ENCODE measurements at regions not wholly inside any gene's neighbourhood (a gene's known extent, or its start where the extent isn't known, plus 50 kb on each side); places are given as distances from the start of the nearest gene placed in this dataset.

DNA sequence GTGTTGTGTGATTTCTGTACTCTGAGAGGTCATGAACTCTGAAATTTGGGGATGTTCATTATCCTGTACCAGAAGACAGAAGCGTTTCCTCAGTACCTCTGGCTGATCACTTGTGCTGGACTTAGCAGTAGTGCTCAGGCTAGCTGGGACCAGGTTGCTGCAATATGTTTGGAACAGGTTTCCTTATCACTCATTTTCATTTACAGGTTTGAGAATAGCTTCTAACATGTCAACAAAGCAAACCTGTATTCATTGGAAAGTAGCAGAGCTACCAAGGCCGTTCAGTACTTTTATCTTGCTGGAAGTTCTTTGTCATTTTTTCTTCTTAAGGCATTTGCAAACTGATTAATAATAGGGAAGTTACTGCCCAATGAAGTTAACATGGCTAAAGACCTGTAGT lies 242.9 kb upstream of the ANKRD50 start:
- ATAC-seq (no peak), DNase-seq (no peak)
- no peak overlapping the region for H3K27ac ChIP-seq (ENCODE audit: low read length)
- no peaks in the 10 kb centered on the region for H3K4me1 ChIP-seq (ENCODE audit: control insufficient read depth, insufficient read depth, low read length)
- H3K27me3 ChIP-seq (ENCODE audit: control insufficient read depth, insufficient read depth): no peaks in the 10 kb centered on the region
- no peak overlapping the region for H3K4me3 ChIP-seq (ENCODE audit: low read length)
- no peaks in the 10 kb centered on the region for H3K9me3 ChIP-seq (ENCODE audit: control insufficient read depth, low read length)
- intact Hi-C loops (cut with DNase I): no loop called here
- WGBS: 68% methylated on average over 2 of the region's 2 CpGs

DNA sequence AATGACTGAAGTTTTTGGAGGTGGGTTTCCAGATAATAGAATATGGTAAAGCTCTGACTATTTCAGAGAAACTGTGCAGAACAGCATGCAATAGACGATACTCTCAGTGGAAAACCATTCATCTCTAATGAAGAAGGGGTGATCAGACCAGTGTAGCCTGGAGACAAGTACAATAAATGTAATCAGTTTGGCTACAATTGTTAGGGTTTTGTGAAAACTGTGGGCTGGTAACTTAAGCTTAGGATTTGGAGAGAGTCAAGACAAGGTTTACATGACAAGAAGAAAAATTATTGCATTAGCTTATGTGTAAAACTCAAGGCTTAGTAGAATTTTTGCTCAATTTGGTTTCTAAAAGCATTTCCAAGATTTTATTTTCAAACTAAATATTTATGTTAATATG lies 241.5 kb upstream of the ANKRD50 start:
- ATAC-seq (no peak), DNase-seq (no peak)
- Histone ChIP-seq H3K9me3 (ENCODE audit: control insufficient read depth, low read length) (no peaks in the 10 kb centered on the region), H3K4me1 (ENCODE audit: control insufficient read depth, insufficient read depth, low read length) (no peaks in the 10 kb centered on the region), H3K27me3 (ENCODE audit: control insufficient read depth, insufficient read depth) (no peaks in the 10 kb centered on the region), H3K4me3 (ENCODE audit: low read length) (no peak overlapping the region), H3K27ac (ENCODE audit: low read length) (no peak overlapping the region)
- intact Hi-C loops (cut with DNase I): no loop called here
- WGBS: 84% methylated on average over 1 of the region's 1 CpG

DNA sequence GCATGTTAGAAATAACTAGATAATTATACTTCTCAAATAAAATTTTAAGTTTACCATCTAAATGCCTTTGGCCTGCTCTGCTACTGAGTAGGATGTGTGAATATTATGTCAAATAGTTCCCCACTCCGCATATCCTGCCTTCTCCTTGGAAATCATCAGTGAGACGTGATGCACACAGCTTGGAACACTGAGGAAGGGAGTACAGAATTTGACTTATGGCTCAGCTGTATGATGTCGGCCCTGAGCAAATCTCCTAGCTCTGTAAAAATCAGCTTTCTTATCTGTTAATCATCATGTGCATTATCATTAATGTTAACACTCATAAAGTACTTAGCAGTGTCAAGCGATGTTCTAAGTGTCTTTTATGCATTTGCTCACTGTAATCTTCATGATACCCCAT lies 241.0 kb upstream of the ANKRD50 start:
- Histone ChIP-seq H3K4me3 (ENCODE audit: low read length) (no peak overlapping the region), H3K27me3 (ENCODE audit: control insufficient read depth, insufficient read depth) (no peaks in the 10 kb centered on the region), H3K9me3 (ENCODE audit: control insufficient read depth, low read length) (no peaks in the 10 kb centered on the region), H3K27ac (ENCODE audit: low read length) (no peak overlapping the region), H3K4me1 (ENCODE audit: control insufficient read depth, insufficient read depth, low read length) (no peaks in the 10 kb centered on the region)
- intact Hi-C loops (cut with DNase I): no loop called here
- no peak for ATAC-seq
- no peak for DNase-seq
- WGBS: 60% methylated on average over 4 of the region's 4 CpGs

DNA sequence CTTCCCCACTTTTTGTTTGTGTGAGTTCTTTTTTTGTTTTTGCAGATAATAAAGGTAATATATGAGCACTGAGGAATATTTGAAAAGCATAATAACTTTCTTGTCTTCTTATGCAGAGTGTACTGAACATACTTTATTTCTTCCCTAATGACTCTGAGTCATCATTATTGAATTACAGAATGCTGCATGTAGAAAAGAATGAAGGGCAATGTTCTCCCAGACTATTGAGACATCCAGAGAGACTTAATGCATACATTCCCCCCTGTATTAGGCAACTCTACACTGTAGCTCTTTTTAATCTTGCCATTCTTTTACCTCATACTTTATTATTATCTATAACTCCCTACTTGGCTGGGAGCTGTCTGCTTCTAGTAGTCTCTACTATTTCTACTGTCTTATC lies 240.5 kb upstream of the ANKRD50 start:
- no peaks in the 10 kb centered on the region for H3K4me1 ChIP-seq (ENCODE audit: control insufficient read depth, insufficient read depth, low read length)
- DNase-seq (no peak), ATAC-seq (no peak)
- intact Hi-C loops (cut with DNase I): no loop called here
- H3K9me3 ChIP-seq (ENCODE audit: control insufficient read depth, low read length): no peaks in the 10 kb centered on the region
- no peak overlapping the region for H3K27ac ChIP-seq (ENCODE audit: low read length)
- no peaks in the 10 kb centered on the region for H3K27me3 ChIP-seq (ENCODE audit: control insufficient read depth, insufficient read depth)
- no peak overlapping the region for H3K4me3 ChIP-seq (ENCODE audit: low read length)

DNA sequence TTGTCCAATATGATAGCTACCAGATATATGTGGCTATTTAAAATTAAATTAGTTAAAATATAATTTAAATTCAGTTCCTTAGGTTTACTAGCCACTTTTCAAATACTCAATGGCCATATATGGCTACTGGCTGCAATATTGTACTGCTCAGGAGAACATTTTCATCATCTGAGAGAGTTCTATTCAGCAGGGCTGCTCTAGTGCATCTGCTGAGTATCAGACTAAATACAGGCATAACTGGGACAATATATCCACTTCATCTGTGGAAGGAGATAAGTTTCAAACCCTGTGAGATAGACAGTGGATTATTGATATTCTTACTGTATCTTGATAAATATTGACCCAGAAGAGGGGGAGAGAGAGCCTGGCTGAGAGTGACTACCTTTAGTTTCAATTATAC lies 240.1 kb upstream of the ANKRD50 start:
- H3K4me1 ChIP-seq (ENCODE audit: control insufficient read depth, insufficient read depth, low read length): no peaks in the 10 kb centered on the region
- no peak overlapping the region for H3K4me3 ChIP-seq (ENCODE audit: low read length)
- no peak for DNase-seq
- no peak for ATAC-seq
- no peaks in the 10 kb centered on the region for H3K9me3 ChIP-seq (ENCODE audit: control insufficient read depth, low read length)
- intact Hi-C loops (cut with DNase I): no loop called here
- H3K27me3 ChIP-seq (ENCODE audit: control insufficient read depth, insufficient read depth): no peaks in the 10 kb centered on the region
- H3K27ac ChIP-seq (ENCODE audit: low read length): no peak overlapping the region

DNA sequence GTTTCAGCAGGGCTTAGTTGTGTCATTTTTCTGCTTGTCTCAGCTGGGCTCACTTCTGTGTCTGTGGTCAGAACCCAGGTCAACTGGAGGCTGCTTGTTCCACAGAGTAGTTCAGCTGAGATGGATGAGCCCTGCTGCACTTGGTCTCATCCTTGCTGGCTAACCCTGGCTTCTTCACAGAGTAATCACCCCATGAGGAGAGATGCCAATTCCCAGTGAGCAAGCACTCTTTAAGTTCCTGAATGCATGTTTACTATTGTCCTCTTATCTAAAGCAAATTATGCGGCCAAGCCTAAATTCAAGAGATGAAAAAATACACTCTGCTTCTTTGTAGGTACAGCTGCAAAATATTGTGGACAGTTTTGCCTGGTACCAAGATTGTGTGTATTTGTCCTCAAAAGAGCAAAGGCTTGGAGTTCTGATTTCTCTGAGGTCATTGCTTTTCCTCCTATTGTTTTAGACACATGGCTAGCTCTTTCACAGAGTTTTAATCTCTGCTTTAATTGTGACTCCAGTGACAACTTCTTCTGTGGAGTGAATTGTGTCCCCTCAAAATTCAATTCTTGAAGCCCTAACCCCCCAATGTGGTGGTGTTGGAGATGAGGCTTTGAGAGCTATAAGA lies 236.6 kb upstream of the ANKRD50 start:
- WGBS: 68% methylated on average over 1 of the region's 1 CpG
- ATAC-seq: peak in 1 of 2 donors; percentile 53
- H3K27ac ChIP-seq (ENCODE audit: low read length): no peak overlapping the region

DNA sequence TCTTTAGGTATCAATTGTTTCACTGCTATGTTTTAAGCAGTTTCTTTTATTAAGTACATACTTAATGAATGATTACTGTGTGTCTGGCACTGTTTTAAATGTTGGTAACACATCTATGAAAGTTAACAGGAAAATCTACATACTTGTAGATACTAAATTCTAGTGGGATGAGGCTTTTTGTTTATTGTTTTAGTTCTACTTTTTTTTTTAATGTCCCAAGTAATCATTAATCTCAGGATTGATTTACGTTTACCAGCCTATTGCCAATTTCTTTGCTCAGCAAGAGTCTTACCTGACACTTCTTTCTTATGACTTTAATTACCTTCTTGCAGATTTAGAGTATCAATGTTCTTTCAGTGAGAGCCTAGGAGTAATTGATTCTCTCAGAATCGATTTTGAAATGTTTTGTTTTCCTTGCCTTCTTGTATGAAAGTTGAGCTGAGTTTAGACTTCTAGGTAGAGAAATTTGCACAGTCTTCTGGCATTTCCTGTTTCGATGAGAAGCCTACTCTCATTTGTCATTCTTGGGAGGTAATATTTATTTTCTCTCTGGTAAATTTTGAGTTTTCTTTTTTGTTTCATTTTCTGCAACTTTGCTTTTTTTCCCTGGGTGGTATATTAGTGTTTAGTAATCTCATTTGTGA lies 235.2 kb upstream of the ANKRD50 start:
- no peaks in the 10 kb centered on the region for H3K9me3 ChIP-seq (ENCODE audit: control insufficient read depth, low read length)
- ATAC-seq (no peak), DNase-seq (no peak)
- 73% methylated on average over 3 of the region's 3 CpGs for WGBS
- no peaks in the 10 kb centered on the region for H3K27me3 ChIP-seq (ENCODE audit: control insufficient read depth, insufficient read depth)
- intact Hi-C loops (cut with DNase I): no loop called here
- no peak overlapping the region for H3K27ac ChIP-seq (ENCODE audit: low read length)
- H3K4me1 ChIP-seq (ENCODE audit: control insufficient read depth, insufficient read depth, low read length): no peaks in the 10 kb centered on the region
- H3K4me3 ChIP-seq (ENCODE audit: low read length): no peak overlapping the region

More for the DNA sequence above, 236.6 kb upstream of the ANKRD50 start:
- intact Hi-C loops (cut with DNase I): no loop called here
- Histone ChIP-seq H3K27me3 (ENCODE audit: control insufficient read depth, insufficient read depth) (no peaks in the 10 kb centered on the region), H3K9me3 (ENCODE audit: control insufficient read depth, low read length) (no peaks in the 10 kb centered on the region), H3K4me1 (ENCODE audit: control insufficient read depth, insufficient read depth, low read length) (no peaks in the 10 kb centered on the region), H3K4me3 (ENCODE audit: low read length) (no peak overlapping the region)
- DNase-seq: no peak

DNA sequence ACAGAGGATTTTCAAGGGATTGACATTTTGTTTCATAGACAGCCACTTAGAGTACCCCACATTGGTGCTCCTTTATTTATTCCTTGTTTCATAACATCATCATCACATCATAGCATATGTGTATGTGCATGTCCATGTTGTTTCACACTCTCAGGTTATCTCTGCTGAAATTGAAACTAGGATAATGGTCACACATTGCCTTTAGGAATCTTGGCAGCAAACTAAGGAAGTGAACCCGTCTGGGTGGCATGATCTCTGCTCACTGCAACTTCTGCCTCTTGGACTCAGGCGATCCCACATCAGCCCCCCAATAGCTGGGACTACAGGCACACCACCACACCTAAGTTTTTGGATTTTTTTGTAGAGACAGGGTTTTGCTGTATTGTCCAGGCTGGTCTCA lies 234.2 kb upstream of the ANKRD50 start:
- intact Hi-C loops (cut with DNase I): no loop called here

DNA sequence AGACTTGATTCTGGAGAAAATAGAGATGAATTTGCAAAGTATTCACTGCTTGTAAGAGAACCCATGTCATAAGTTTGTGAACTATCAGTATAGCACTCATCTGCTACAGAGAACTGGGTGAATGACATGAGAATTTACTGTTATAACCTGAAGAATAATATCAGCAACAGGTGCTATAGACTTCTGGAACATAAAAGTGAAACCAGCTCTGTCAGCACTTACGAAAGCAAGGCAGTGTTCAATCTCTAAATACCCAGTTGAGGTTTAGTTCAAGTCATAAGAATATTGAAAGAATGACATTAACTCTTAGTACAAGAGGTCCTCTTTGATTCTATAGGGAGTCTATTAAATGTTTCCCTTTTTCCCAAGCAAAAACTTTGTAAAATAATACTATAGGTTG lies 232.9 kb upstream of the ANKRD50 start:
- Histone ChIP-seq H3K27ac (ENCODE audit: low read length) (no peak overlapping the region), H3K4me1 (ENCODE audit: control insufficient read depth, insufficient read depth, low read length) (no peaks in the 10 kb centered on the region), H3K9me3 (ENCODE audit: control insufficient read depth, low read length) (no peaks in the 10 kb centered on the region), H3K4me3 (ENCODE audit: low read length) (no peak overlapping the region), H3K27me3 (ENCODE audit: control insufficient read depth, insufficient read depth) (no peaks in the 10 kb centered on the region)
- DNase-seq: no peak
- 75% methylated on average over 1 of the region's 1 CpG for WGBS
- ATAC-seq: no peak
- intact Hi-C loops (cut with DNase I): no loop called here

More for the DNA sequence above, 234.2 kb upstream of the ANKRD50 start:
- ATAC-seq (no peak), DNase-seq (no peak)
- Histone ChIP-seq H3K4me1 (ENCODE audit: control insufficient read depth, insufficient read depth, low read length) (no peaks in the 10 kb centered on the region), H3K4me3 (ENCODE audit: low read length) (no peak overlapping the region), H3K9me3 (ENCODE audit: control insufficient read depth, low read length) (no peaks in the 10 kb centered on the region), H3K27ac (ENCODE audit: low read length) (no peak overlapping the region), H3K27me3 (ENCODE audit: control insufficient read depth, insufficient read depth) (no peaks in the 10 kb centered on the region)
- WGBS: 56% methylated on average over 2 of the region's 2 CpGs

DNA sequence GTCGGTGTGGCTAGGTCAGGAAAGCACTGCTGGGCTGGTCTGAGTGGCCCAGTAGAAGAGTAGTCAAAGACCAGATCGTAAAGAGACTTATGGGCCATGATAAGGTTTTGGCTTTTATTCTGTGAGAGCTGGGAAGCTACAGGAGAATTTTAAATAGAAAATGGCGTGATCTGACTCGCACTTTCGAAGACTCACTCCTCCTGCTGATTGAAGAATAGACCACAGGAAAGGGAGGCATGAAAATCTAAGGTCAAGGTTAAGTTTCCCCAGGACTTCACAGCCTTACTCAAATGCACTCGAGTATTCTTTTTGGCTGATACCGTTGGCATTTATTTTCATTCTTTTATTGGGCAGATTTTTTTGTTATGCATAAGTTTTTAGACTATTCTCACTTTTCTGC lies 231.4 kb upstream of the ANKRD50 start:
- intact Hi-C loops (cut with DNase I): no loop called here
- no peak for ATAC-seq
- Histone ChIP-seq H3K27me3 (ENCODE audit: control insufficient read depth, insufficient read depth) (no peaks in the 10 kb centered on the region), H3K9me3 (ENCODE audit: control insufficient read depth, low read length) (no peaks in the 10 kb centered on the region), H3K27ac (ENCODE audit: low read length) (no peak overlapping the region), H3K4me3 (ENCODE audit: low read length) (no peak overlapping the region), H3K4me1 (ENCODE audit: control insufficient read depth, insufficient read depth, low read length) (no peaks in the 10 kb centered on the region)
- no peak for DNase-seq
- WGBS: 89% methylated on average over 7 of the region's 7 CpGs

DNA sequence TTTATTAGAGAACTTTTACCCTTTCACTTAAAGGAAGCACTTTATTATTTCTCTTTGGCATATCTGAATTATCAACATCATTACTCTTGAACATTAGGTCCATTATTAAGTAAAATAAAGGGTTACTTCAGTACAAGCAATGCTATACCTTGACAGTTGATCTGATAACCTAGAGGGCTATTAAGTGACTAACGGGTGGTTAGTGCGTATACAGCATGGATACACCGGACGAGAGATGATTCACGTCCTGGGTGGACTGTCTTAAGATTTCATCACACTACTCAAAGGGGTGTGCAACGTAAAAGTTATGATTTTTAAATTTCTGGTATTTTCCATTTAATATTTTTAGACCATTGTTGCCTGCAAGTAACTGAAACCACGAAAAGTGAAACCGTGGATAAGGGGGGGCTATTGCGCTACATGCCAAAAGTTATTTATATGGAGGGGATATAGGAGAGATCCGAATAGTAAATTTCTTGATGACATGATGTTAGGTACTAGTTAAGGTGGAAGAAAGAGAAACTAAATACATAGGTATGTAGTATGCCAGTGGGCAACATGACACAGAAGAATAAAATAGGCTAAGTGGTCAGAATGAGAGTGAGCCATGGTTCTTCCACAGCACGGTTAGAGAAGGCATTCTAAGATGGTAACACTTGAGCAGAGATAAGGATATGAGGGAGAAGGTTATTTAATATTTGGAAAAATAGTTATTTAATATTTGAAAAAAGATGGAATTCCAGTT lies 230.8 kb upstream of the ANKRD50 start:
- 96% methylated on average over 11 of the region's 11 CpGs for WGBS

More for the DNA sequence above, 230.8 kb upstream of the ANKRD50 start:
- intact Hi-C loops (cut with DNase I): no loop called here
- Histone ChIP-seq H3K9me3 (ENCODE audit: control insufficient read depth, low read length) (no peaks in the 10 kb centered on the region), H3K4me1 (ENCODE audit: control insufficient read depth, insufficient read depth, low read length) (no peaks in the 10 kb centered on the region), H3K27me3 (ENCODE audit: control insufficient read depth, insufficient read depth) (no peaks in the 10 kb centered on the region), H3K27ac (ENCODE audit: low read length) (no peak overlapping the region), H3K4me3 (ENCODE audit: low read length) (no peak overlapping the region)
- ATAC-seq (no peak), DNase-seq (no peak)

Measured in right cardiac atrium (tissue), 5 donors.